DMS114 treated with DMSO at 0.1 percent for 48 hours (cell line): ENCODE measurements at regions not wholly inside any gene's neighbourhood (a gene's known extent, or its start where the extent isn't known, plus 50 kb on each side); places are given as distances from the start of the nearest gene placed in this dataset.
"Not testable (repeated sequence)": the region's sequence is repeated elsewhere in the genome, so short reads cannot be mapped to it uniquely, and the experiment has no call there.

ENCODE experiments used
- DNase-seq: peaks from one replicate; lab custom pipeline; 2025; ENCODE audit not compliant: unreplicated experiment; lab: John Stamatoyannopoulos, UW

DNA sequence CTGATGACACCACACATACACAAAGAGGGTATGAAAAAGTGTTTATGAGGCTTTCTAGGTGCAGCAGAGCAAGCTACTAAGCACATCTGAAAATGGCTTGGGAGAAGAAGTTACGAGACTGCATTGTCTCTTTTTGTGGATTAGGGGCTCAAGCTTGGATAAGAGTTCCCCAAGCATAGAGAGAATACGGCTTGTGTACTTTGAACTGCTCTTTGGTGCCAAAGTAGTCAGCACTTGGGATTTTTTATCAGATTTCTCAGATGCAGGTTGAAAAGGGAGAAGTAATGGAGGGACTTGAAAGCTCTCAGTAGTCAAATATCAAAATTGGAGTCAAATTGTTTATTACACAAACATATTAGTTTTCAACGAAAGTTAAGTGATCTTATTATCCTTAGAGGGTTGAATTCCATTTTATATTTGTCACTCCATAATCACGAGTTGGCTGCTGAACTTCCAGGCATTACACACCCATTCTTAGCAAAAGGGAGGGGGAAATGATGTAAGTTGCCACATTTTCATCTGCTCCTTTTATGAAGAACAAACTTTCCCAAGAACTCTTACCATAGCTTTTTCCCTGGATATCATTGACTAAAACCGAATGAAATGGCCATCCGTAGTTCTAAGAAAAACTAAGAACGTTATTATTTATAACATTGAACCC, 1904.9 kb downstream of the PCDH7 start:
- no peak for DNase-seq

DNA sequence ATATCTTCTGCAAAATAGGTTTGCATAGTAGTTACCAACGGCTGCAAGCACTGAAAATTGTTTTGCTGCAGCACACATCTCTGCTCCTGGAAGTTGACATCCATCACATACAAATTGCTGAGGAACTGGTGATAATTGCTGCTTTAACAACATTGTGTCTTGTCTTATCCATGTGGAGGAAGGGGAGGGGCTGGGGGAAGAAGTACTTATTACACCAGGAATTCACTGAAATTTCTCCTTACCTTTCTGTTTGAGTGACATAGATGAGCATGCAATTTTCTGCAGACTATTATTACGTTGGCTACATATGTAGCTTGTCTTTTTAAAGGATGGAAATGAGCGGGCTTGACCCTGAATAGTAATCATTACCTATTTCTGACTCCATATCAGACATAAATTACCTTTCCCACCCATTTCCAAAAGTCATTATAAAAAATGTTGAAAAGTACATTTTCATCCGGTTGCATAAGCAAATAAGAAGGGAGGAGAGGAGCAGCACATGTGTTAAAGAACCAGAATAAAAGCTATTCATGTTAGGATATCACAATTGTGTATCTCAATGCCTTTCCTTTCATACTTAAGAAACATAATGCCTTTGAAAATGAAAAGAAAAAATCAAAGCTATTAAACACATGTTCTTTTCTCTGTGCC, 1905.6 kb downstream of the PCDH7 start:
- DNase-seq, result no peak

DNA sequence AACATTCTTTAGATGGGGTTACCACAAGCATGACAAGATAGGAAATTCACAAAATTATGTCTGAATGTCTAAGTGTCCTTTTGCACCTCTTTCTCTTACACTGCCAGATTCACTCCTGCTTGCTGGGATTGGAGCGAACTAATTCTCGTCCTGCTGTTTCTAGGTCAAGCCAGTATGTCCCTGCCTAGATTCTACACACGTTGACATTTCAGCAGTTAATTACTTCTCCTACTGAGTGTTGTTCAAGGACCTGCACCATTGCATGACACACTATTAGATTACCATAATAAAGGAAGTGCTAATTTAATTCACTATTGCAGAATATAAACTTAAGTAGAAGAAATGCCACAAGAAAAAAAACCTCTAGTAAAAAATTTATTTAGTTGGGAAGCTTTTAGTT, 1911.7 kb downstream of the PCDH7 start:
- no peak for DNase-seq

DNA sequence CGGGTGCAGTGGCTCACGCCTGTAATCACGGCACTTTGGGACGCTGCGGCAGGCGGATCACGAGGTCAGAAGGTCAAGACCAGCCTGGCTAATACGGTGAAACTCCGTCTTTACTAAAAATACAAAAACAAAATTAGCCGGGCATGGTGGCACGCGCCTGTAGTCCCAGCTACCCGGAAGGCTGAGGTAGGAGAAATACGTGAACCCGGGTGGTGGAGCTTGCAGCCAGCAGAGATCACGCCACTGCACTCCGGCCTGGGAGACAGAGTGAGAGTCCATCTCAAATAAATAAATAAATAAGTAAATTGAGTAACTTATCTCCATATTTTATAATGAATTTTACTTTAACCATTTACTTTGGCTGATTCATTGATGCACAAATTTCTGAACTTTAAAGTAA, 1913.3 kb downstream of the PCDH7 start:
- no peak for DNase-seq

- no peak for DNase-seq
Observed at GRCh38 chr4:32645653-32646052, 1925.5 kb downstream of the PCDH7 start.

GRCh38 chr4:32658019-32658418, 1937.8 kb downstream of the PCDH7 start:
- DNase-seq, result no peak

DNA sequence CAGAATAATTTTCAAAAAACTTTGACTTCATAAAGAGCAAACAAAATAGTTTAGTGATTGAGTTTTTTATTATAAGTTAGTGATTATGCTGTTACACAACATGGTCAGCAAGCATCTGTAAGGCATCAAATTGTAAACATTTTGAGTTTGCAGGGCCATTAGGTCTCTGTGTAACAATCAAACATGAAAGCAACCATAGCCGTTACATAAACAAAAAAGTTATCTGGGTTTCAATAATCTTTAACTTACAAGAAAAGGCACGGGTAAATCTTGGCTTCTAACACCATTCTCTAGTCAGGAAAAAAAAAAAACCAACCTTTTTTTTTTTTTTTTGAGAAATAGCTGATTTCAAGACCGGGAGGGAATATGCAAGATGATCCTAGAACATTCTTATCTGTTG, 1941.1 kb downstream of the PCDH7 start:
- no peak for DNase-seq

DNA sequence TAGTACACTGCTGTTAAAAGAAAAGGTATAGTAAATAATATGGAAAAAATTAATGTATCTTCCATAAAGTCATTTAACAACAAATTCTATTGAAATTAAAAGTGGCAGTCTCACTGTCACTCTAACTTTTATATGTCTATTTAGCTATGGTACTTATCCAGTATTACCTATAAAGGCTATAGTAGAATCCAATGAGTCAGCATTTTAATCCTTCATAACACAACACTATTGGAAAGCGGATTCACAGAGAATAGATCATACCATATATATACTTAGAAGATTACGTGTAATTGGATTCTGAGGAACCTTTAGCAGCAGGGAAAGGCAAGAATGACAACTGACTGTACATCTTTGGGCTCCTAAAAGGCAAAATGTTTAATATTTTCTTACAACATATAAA, 1942.6 kb downstream of the PCDH7 start:
- no peak for DNase-seq

DNA sequence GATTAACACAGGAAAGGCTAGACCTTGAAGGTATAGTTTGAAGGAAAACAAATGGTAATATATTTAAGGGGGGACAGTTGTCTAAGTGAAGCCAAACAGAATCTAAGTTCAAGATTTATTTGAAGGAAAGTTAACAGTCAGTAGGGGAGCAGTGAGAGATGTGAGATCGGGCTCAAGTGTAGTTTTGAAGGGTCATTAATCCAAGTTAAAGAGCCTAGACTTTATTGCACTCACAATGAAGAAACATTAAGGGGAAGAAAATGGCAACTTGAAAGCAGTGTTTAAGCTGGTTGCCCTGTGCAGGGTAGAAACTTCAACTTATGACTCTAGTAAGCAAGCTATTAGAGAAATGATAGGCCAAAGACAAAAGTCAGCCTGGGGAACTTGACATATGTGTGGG, 1952.2 kb downstream of the PCDH7 start:
- DNase-seq, result no peak

DNA sequence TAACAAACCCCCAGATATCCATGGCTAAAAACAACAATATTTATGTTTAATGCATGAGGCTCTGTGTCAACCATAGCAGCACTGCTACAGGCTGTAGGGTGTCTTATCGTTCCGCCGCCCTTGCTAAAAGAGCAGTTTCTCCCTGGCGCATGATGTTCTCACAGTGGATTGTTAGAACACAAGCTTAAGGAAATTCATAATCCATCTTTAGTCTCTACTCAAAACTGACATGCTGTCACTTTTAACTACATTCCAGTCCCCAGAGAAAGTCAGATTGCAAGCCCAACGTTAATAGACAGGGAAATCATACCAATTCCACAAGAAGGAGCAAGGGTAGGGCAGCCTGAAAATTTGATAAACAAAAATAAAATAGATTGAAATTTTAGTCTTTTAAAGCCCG, 1960.8 kb downstream of the PCDH7 start:
- no peak for DNase-seq

GRCh38 chr4:32684160-32684559, 1964.0 kb downstream of the PCDH7 start:
- DNase-seq, result no peak

GRCh38 chr4:32686123-32686522, 1966.0 kb downstream of the PCDH7 start:
- DNase-seq, result no peak

- DNase-seq, result no peak
Observed at GRCh38 chr4:32689518-32689917, 1969.3 kb downstream of the PCDH7 start.

DNA sequence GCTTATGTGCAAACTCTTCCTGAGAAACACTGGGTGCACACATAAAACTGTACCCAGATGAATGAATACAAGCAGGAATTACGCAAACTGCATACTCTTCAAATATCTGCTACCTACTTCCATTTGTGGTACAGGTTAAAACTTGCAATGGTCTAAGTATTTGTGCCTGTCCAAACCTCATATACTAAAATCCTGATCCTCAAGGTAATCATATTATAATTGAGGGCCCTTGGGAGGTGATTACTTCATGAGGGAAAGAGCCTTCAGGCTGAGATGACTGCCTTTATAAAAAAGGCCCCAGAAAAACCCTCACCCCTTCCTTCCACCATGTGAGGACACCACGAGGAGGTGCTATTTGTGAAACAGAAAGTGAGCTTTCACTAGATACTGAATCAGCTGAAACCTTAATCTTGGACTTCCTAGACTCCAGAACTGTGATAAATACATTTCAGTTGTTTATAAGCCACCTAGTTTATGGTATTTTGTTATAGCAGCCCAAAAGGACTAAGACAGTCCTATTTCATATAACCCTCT, 1977.2 kb downstream of the PCDH7 start:
- no peak for DNase-seq

DNA sequence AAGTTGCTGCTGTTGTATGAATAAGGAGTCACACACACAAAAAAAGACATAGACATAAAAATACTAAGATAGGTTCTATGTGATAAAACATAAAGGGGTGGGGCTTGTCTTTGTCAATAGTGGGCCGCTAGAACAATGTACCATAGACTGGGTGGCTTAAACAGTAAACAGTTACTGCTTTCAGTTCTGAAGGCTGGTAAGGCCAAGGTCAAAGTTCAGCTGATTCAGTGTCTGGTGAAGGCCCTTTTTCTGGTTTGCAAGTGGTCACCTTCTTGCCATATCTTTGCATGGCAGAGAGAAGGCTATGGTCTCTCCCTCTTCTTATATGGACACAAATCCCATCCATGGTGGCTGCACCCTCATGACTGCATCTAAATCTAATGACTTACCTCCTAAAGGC, 1980.7 kb downstream of the PCDH7 start:
- no peak for DNase-seq

GRCh38 chr4:32706893-32707292, 1986.7 kb downstream of the PCDH7 start:
- DNase-seq, result no peak

DNA sequence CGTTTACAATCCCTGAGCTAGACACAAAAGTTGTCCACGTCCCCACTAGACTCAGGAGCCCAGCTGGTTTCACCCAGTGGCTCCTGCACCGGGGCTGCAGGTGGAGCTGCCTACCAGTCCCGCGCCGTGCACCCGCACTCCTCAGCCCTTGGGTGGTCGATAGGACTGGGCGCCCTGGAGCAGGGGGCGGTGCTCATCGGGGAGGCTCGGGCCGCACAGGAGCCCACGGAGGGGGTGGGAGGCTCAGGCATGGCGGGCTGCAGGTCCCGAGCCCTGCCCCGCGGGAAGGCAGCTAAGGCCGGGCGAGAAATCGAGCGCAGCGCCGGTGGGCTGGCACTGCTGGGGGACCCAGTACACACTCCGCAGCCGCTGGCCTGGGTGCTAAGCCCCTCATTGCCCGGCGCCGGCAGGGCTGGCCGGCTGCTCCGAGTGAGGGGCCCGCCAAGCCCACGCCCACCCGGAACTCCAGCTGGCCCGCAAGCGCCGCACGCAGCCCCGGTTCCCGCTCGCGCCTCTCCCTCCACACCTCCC, 1996.0 kb downstream of the PCDH7 start:
- DNase-seq, result not testable (repeated sequence)

DNA sequence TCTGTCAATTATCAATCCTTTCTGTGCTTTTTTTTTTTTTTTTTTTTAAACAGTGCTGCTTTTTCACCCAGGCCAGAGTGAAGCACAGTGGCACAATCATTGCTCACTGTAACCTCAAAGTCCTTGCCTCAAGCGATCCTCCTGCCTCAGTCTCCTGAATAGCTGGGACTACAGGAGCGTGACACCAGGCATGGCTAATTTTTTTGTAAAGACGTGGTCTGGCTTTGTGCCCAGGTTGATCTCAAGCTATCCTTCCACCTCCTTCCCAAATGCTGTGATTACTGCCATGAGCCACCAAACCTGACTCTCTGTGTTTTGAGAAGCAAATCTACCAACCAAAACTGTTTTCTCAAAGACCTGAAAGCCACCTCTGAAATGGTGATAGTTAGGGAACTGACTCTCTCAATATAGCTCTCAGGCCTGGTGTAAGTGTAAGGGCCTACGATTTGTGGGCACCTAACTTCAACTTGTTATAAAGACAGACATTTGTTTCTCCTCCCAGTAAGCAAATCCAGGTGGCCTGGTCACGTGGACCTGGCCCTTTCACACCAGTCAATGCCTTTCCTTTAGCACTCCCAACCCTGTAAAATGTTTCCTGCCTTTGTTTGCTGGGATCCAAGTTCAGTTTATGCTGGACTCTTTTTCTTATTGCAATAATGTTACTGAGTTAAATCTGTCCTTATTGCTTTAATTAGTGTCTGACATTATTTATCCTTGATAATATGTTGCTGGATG, 2015.9 kb downstream of the PCDH7 start:
- no peak for DNase-seq

DNA sequence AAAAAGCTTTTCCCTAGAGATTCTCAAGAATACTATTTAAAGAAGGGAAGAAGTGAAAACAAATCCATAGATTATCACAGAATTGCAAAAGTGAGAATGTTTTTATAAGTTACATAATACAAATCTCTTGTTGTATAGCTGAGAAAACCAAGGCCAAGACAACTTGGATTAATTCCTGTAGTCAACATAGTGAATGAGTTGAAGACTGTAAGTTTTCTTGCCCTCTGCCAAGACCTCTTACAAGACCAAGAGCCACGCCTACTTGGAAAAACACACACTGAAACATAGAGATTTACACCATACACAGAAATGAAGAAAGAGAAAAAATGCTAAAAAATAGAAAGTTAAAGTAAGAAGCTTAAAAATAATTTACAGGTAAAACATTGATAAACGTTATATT, 2024.0 kb downstream of the PCDH7 start:
- no peak for DNase-seq

GRCh38 chr4:32745351-32745750, 2025.2 kb downstream of the PCDH7 start:
- no peak for DNase-seq

- DNase-seq, result no peak
Observed at GRCh38 chr4:32748061-32748460, 2027.9 kb downstream of the PCDH7 start.

DNA sequence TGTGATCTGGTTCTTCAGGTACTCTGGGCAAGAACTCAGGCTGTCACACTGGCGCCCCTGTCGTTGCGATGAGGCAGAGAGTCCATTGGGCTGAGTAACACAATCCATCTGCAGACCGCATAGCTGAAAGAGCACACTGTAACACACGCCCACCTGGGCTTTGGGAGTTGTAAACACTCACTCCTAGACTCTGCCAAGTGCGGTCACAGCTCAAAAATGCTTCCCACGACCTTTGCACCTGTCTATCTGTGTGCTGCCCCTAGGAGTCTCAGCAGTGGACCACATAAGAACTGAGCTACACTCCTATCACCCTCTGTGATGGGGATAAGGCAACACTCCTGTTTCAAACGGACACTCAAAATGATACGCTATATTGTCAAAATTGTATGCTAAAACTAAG, 2028.3 kb downstream of the PCDH7 start:
- no peak for DNase-seq
